ENCODE measurements at regions not wholly inside any gene's neighbourhood (a gene's known extent, or its start where the extent isn't known, plus 50 kb on each side); places are given as distances from the start of the nearest gene placed in this dataset.
"Not testable (repeated sequence)": the region's sequence is repeated elsewhere in the genome, so short reads cannot be mapped to it uniquely, and the experiment has no call there.

GRCh38 chr14:41449066-41449465 lies 157.6 kb upstream of the LRFN5 start:
- TF ChIP-seq CTCF (conservative IDR thresholded peaks at IDR 0.05): no peak
- H3K9me3 Mint-ChIP-seq: no peaks in the 10 kb centered on the region
- peaks cover 7% of the 10 kb centered on the region for H3K4me1 Mint-ChIP-seq (ENCODE audit: unreplicated experiment)
- H3K27ac Mint-ChIP-seq: no peak overlapping the region
- no peak for DNase-seq (ENCODE audit: extremely low spot score, unreplicated experiment)
- H3K4me3 Mint-ChIP-seq: no peak overlapping the region
- no peaks in the 10 kb centered on the region for H3K27me3 Mint-ChIP-seq
- no peaks in the 10 kb centered on the region for H3K36me3 Mint-ChIP-seq

- peaks cover 7% of the 10 kb centered on the region for H3K4me1 Mint-ChIP-seq (ENCODE audit: unreplicated experiment)
- no peak overlapping the region for H3K4me3 Mint-ChIP-seq
- no peak overlapping the region for H3K27ac Mint-ChIP-seq
- no peak for DNase-seq (ENCODE audit: extremely low spot score, unreplicated experiment)
- no peak for TF ChIP-seq CTCF (conservative IDR thresholded peaks at IDR 0.05)
- H3K9me3 Mint-ChIP-seq: no peaks in the 10 kb centered on the region
- H3K27me3 Mint-ChIP-seq: no peaks in the 10 kb centered on the region
- no peaks in the 10 kb centered on the region for H3K36me3 Mint-ChIP-seq
Observed at GRCh38 chr14:41446008-41446407, 160.7 kb upstream of the LRFN5 start.

GRCh38 chr14:41423503-41423902 lies 183.2 kb upstream of the LRFN5 start:
- H3K4me3 Mint-ChIP-seq: no peak overlapping the region
- H3K9me3 Mint-ChIP-seq: no peaks in the 10 kb centered on the region
- H3K27me3 Mint-ChIP-seq: no peaks in the 10 kb centered on the region
- DNase-seq (ENCODE audit: extremely low spot score, unreplicated experiment): no peak
- H3K27ac Mint-ChIP-seq: no peak overlapping the region
- no peaks in the 10 kb centered on the region for H3K36me3 Mint-ChIP-seq
- TF ChIP-seq CTCF (conservative IDR thresholded peaks at IDR 0.05): no peak
- no peaks in the 10 kb centered on the region for H3K4me1 Mint-ChIP-seq (ENCODE audit: unreplicated experiment)

GRCh38 chr14:41421308-41421707 lies 185.4 kb upstream of the LRFN5 start:
- not testable (repeated sequence) for DNase-seq (ENCODE audit: extremely low spot score, unreplicated experiment); H3K27me3 Mint-ChIP-seq; H3K4me1 Mint-ChIP-seq (ENCODE audit: unreplicated experiment); H3K4me3 Mint-ChIP-seq; H3K27ac Mint-ChIP-seq; H3K36me3 Mint-ChIP-seq; H3K9me3 Mint-ChIP-seq

GRCh38 chr14:41419709-41420108 lies 187.0 kb upstream of the LRFN5 start:
- Mint-ChIP-seq H3K36me3 (no peaks in the 10 kb centered on the region), H3K27ac (no peak overlapping the region)
- TF ChIP-seq CTCF (conservative IDR thresholded peaks at IDR 0.05): no peak

GRCh38 chr14:41418851-41419250 lies 187.8 kb upstream of the LRFN5 start:
- DNase-seq (ENCODE audit: extremely low spot score, unreplicated experiment): no peak
- Mint-ChIP-seq H3K4me3 (no peak overlapping the region), H3K9me3 (no peaks in the 10 kb centered on the region), H3K27ac (no peak overlapping the region), H3K27me3 (no peaks in the 10 kb centered on the region), H3K4me1 (ENCODE audit: unreplicated experiment) (no peaks in the 10 kb centered on the region), H3K36me3 (no peaks in the 10 kb centered on the region)
- TF ChIP-seq CTCF (conservative IDR thresholded peaks at IDR 0.05): no peak

More at GRCh38 chr14:41419709-41420108, 187.0 kb upstream of the LRFN5 start:
- Mint-ChIP-seq H3K27me3 (no peaks in the 10 kb centered on the region), H3K4me3 (no peak overlapping the region), H3K4me1 (ENCODE audit: unreplicated experiment) (no peaks in the 10 kb centered on the region), H3K9me3 (no peaks in the 10 kb centered on the region)
- DNase-seq (ENCODE audit: extremely low spot score, unreplicated experiment): no peak

Data from type B pancreatic cell (in vitro differentiated cells).